CD4-positive, alpha-beta T cell treated with Interleukin-10 for 1 hour (primary cell): ENCODE measurements at regions not wholly inside any gene's neighbourhood (a gene's known extent, or its start where the extent isn't known, plus 50 kb on each side); places are given as distances from the start of the nearest gene placed in this dataset.

Experiments used
- DNase-seq: peaks from one replicate; pipeline ENCODE4 v3.0.0-alpha.2; 2020

- no peak for DNase-seq
Observed at GRCh38 chr6:156107624-156108101, 652.0 kb upstream of the NOX3 start.

GRCh38 chr6:156102129-156102528 lies 646.5 kb upstream of the NOX3 start:
- no peak for DNase-seq

- DNase-seq = no peak
Observed at GRCh38 chr6:156098839-156099238, 643.2 kb upstream of the NOX3 start.

- DNase-seq = no peak
Observed at GRCh38 chr6:156087487-156087886, 631.8 kb upstream of the NOX3 start.

- DNase-seq = no peak
Observed at GRCh38 chr6:156082012-156082411, 626.4 kb upstream of the NOX3 start.

GRCh38 chr6:156080371-156080770 lies 624.7 kb upstream of the NOX3 start:
- no peak for DNase-seq

GRCh38 chr6:156068881-156069280 lies 613.2 kb upstream of the NOX3 start:
- DNase-seq = no peak

GRCh38 chr6:156065849-156066248 lies 610.2 kb upstream of the NOX3 start:
- no peak for DNase-seq

- DNase-seq = no peak
Observed at GRCh38 chr6:156062091-156062563, 606.5 kb upstream of the NOX3 start.

- no peak for DNase-seq
Observed at GRCh38 chr6:156061465-156061864, 605.8 kb upstream of the NOX3 start.

- peak; percentile 28 for DNase-seq
Observed at GRCh38 chr6:156060013-156060412, 604.4 kb upstream of the NOX3 start.

- DNase-seq = no peak
Observed at GRCh38 chr6:156058356-156058755, 602.7 kb upstream of the NOX3 start.

GRCh38 chr6:156057869-156058268 lies 602.2 kb upstream of the NOX3 start:
- DNase-seq = no peak

- DNase-seq = no peak
Observed at GRCh38 chr6:156056085-156056484, 600.4 kb upstream of the NOX3 start.

- DNase-seq = no peak
Observed at GRCh38 chr6:156053626-156054025, 598.0 kb upstream of the NOX3 start.

GRCh38 chr6:156046841-156047449 lies 591.3 kb upstream of the NOX3 start:
- no peak for DNase-seq

GRCh38 chr6:156046268-156046665 lies 590.6 kb upstream of the NOX3 start:
- DNase-seq = no peak

- no peak for DNase-seq
Observed at GRCh38 chr6:156045401-156046267, 590.0 kb upstream of the NOX3 start.

GRCh38 chr6:156033598-156033997 lies 578.0 kb upstream of the NOX3 start:
- no peak for DNase-seq

- DNase-seq = no peak
Observed at GRCh38 chr6:156031516-156031915, 575.9 kb upstream of the NOX3 start.

- no peak for DNase-seq
Observed at GRCh38 chr6:156030053-156030452, 574.4 kb upstream of the NOX3 start.

- DNase-seq = no peak
Observed at GRCh38 chr6:156029286-156029985, 573.8 kb upstream of the NOX3 start.

- peak; percentile 19 for DNase-seq
Observed at GRCh38 chr6:156028335-156029131, 572.9 kb upstream of the NOX3 start.
